ENCODE measurements at regions not wholly inside any gene's neighbourhood (a gene's known extent, or its start where the extent isn't known, plus 50 kb on each side); places are given as distances from the start of the nearest gene placed in this dataset.

DNA sequence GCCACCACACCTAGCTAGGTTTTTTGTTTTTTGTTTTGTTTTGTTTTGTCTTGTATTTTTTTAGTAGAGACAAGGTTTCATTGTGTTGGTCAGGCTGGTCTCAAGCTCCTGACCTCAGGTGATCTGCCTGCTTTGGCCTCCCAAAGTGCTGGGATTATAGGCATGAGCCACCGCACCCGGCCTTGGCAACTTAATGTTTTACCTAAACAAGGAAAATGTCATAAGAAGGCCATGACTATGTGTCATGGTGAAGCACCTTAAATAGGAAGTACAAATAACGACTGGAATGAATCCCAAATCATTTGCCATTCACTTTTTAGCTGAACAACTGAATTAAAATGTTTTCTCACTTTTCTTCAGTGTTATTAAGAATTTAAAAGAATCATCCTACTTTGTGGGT, 465.2 kb downstream of the KCTD12 start (continued):
- TF ChIP-seq SIN3A (IDR thresholded peaks at IDR 0.05; ENCODE audit: borderline replicate concordance, low read depth, low read length) (no peak), MEF2A (IDR thresholded peaks at IDR 0.05; ENCODE audit: borderline replicate concordance, low read depth) (no peak), POLR2AphosphoS5 (IDR thresholded peaks at IDR 0.05; ENCODE audit: low read depth, low read length) (no peak), NRF1 (IDR thresholded peaks at IDR 0.05; ENCODE audit: low read depth, low read length) (no peak)

DNA sequence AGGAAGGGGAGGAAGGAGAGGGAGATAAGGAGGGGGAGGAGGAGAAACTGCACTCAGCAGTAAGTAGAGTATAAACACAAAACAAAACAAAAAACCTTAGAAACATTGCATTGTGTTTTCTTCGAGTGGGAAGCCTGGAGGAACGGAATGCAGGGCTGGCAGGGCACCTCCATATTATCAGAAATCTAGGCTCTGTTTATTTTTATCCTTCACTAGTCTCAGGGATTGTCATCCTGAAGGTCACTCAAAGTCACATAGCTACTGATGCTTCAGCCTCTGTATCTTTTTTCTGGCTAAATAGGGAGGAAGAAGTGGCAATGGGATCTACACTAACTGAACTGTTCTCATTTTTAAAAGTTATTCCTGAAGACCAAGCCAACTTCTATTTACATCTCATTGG, 467.8 kb downstream of the KCTD12 start:
- Histone ChIP-seq H3K4me2 (no peak overlapping the region), H3K27me3 (ENCODE audit: insufficient read depth) (no peaks in the 10 kb centered on the region), H3K9ac (no peak overlapping the region), H2AFZ (ENCODE audit: low read depth) (no peak overlapping the region), H3K4me1 (ENCODE audit: control insufficient read depth in 1 of 2, insufficient read depth in 2 of 2, low read depth in 1 of 2, low read length in 1 of 2) (no peaks in the 10 kb centered on the region), H3K4me3 (ENCODE audit: low read depth in 2 of 2, low read length in 1 of 2) (no peak overlapping the region), H3K9me3 (no peaks in the 10 kb centered on the region), H4K20me1 (ENCODE audit: insufficient read depth) (no peaks in the 10 kb centered on the region), H3K79me2 (ENCODE audit: insufficient read depth) (no peaks in the 10 kb centered on the region), H3K36me3 (replicated peaks in 1 of 2; ENCODE audit: control insufficient read depth in 1 of 2, insufficient read depth in 2 of 2, low read length in 1 of 2) (no peaks in the 10 kb centered on the region), H3F3A (replicated peaks; ENCODE audit: insufficient read depth) (no peaks in the 10 kb centered on the region), H3K9me2 (no peaks in the 10 kb centered on the region), H3K27ac (ENCODE audit: low read depth in 2 of 2, low read length in 1 of 2) (no peak overlapping the region)
- no peak for DNase-seq
- CTCF ChIA-PET: interaction anchor here (0.9 kb wide), 1 partner anchor 10 kb away, joined by 3 read pairs; no protein-coding TSS in a partner anchor
- WGBS (ENCODE audit: low lambda C conversion rate): 6% methylated on average over 2 of the region's 2 CpGs
- POLR2A ChIA-PET: no interaction called here
- TF ChIP-seq SIN3A (IDR thresholded peaks at IDR 0.05; ENCODE audit: borderline replicate concordance, low read depth, low read length) (no peak), MXI1 (IDR thresholded peaks at IDR 0.05; ENCODE audit: low read depth, low read length) (no peak), RFX5 (IDR thresholded peaks at IDR 0.05; ENCODE audit: low read length) (no peak), ELF1 (IDR thresholded peaks at IDR 0.05) (no peak), POLR2AphosphoS5 (IDR thresholded peaks at IDR 0.05; ENCODE audit: low read depth, low read length) (no peak), NRF1 (IDR thresholded peaks at IDR 0.05; ENCODE audit: low read depth, low read length) (no peak), CHD2 (IDR thresholded peaks at IDR 0.05; ENCODE audit: low read length, partially characterized antibody) (no peak), EZH2phosphoT487 (IDR thresholded peaks at IDR 0.05; ENCODE audit: borderline replicate concordance, low read depth) (no peak), MEF2A (IDR thresholded peaks at IDR 0.05; ENCODE audit: borderline replicate concordance, low read depth) (no peak), EP300 (IDR thresholded peaks at IDR 0.05; ENCODE audit: borderline replicate concordance in 1 of 2, low read depth in 1 of 2, low read length in 1 of 2) (no peak), FOSL2 (IDR thresholded peaks at IDR 0.05; ENCODE audit: borderline replicate concordance, low read depth) (no peak), SMC3 (IDR thresholded peaks at IDR 0.05; ENCODE audit: low read depth, low read length) (no peak), RAD21 (IDR thresholded peaks at IDR 0.05; ENCODE audit: low read length) (no peak), TCF12 (IDR thresholded peaks at IDR 0.05) (no peak), FOXJ3 (CRISPR knock-in tag; IDR thresholded peaks at IDR 0.05) (no peak)
- TF ChIP-seq, protein P1, sequence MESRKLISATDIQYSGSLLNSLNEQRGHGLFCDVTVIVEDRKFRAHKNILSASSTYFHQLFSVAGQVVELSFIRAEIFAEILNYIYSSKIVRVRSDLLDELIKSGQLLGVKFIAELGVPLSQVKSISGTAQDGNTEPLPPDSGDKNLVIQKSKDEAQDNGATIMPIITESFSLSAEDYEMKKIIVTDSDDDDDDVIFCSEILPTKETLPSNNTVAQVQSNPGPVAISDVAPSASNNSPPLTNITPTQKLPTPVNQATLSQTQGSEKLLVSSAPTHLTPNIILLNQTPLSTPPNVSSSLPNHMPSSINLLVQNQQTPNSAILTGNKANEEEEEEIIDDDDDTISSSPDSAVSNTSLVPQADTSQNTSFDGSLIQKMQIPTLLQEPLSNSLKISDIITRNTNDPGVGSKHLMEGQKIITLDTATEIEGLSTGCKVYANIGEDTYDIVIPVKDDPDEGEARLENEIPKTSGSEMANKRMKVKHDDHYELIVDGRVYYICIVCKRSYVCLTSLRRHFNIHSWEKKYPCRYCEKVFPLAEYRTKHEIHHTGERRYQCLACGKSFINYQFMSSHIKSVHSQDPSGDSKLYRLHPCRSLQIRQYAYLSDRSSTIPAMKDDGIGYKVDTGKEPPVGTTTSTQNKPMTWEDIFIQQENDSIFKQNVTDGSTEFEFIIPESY (IDR thresholded peaks at IDR 0.05; ENCODE audit: borderline replicate concordance, low read depth): no peak
- TF ChIP-seq, protein P2, sequence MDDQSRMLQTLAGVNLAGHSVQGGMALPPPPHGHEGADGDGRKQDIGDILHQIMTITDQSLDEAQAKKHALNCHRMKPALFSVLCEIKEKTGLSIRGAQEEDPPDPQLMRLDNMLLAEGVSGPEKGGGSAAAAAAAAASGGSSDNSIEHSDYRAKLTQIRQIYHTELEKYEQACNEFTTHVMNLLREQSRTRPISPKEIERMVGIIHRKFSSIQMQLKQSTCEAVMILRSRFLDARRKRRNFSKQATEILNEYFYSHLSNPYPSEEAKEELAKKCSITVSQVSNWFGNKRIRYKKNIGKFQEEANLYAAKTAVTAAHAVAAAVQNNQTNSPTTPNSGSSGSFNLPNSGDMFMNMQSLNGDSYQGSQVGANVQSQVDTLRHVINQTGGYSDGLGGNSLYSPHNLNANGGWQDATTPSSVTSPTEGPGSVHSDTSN (IDR thresholded peaks at IDR 0.05): no peak
- TF ChIP-seq, protein P3, sequence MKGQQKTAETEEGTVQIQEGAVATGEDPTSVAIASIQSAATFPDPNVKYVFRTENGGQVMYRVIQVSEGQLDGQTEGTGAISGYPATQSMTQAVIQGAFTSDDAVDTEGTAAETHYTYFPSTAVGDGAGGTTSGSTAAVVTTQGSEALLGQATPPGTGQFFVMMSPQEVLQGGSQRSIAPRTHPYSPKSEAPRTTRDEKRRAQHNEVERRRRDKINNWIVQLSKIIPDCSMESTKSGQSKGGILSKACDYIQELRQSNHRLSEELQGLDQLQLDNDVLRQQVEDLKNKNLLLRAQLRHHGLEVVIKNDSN (IDR thresholded peaks at IDR 0.05; ENCODE audit: borderline replicate concordance, low read depth): no peak
